MM.1S (cell line): ENCODE measurements at regions not wholly inside any gene's neighbourhood (a gene's known extent, or its start where the extent isn't known, plus 50 kb on each side); places are given as distances from the start of the nearest gene placed in this dataset.

Experiments used
- DNase-seq: peaks from one replicate; pipeline ENCODE4 v3.0.0-alpha.2; 2015
- H2AFZ ChIP-seq: fragments of 300-600 bp; sonication (generic); 2 replicates; pipeline ENCODE4 v1.6.0; 2016; ENCODE audit warnings: antibody characterized with exemption, low read length
- H3F3A ChIP-seq: fragments of 300-600 bp; sonication (generic); 2 replicates; pipeline ENCODE4 v1.6.1; 2016; ENCODE audit warnings: mild to moderate bottlenecking, antibody characterized with exemption, low read length, moderate library complexity, mixed read lengths; ENCODE audit not compliant: insufficient read depth
- H3K27ac ChIP-seq: fragments of 300-600 bp; sonication (generic); 2 replicates; pipeline ENCODE4 v1.5.1; 2016; ENCODE audit warnings: mild to moderate bottlenecking, low read length
- H3K27me3 ChIP-seq: fragments of 300-600 bp; sonication (generic); replicated peaks from 2 replicates; pipeline ENCODE4 v1.6.0; 2016; ENCODE audit warnings: low read length; ENCODE audit not compliant: insufficient read depth
- H3K36me3 ChIP-seq: fragments of 300-600 bp; sonication (generic); replicated peaks from 2 replicates; pipeline ENCODE4 v1.6.1; 2016; ENCODE audit warnings: mild to moderate bottlenecking, low read length, mixed read lengths; ENCODE audit not compliant: insufficient read depth
- H3K4me1 ChIP-seq: fragments of 300-600 bp; sonication (generic); 2 replicates; pipeline ENCODE4 v1.6.1; 2016; ENCODE audit warnings: low read length, mixed read lengths
- H3K4me2 ChIP-seq: fragments of 300-600 bp; sonication (generic); 2 replicates; pipeline ENCODE4 v1.6.0; 2016; ENCODE audit warnings: low read depth, low read length
- H3K4me3 ChIP-seq: fragments of 300-600 bp; sonication (generic); 2 replicates; pipeline ENCODE4 v1.5.1; 2016; ENCODE audit warnings: low read length, mixed read lengths
- H3K79me2 ChIP-seq: fragments of 300-600 bp; sonication (generic); 2 replicates; pipeline ENCODE4 v1.6.1; 2016; ENCODE audit warnings: mixed run types, low read length, mixed read lengths
- H3K9ac ChIP-seq: fragments of 300-600 bp; sonication (generic); 2 replicates; pipeline ENCODE4 v1.6.1; 2016; ENCODE audit warnings: low read length, mixed read lengths
- H3K9me2 ChIP-seq: fragments of 300-600 bp; sonication (generic); replicated peaks from 2 replicates; pipeline ENCODE4 v1.6.1; 2016; ENCODE audit warnings: mild to moderate bottlenecking, low read length, mixed read lengths; ENCODE audit not compliant: insufficient read depth
- H3K9me3 ChIP-seq: fragments of 300-600 bp; sonication (generic); replicated peaks from 2 replicates; pipeline ENCODE4 v1.6.1; 2016; ENCODE audit warnings: mild to moderate bottlenecking, low read length, mixed read lengths; ENCODE audit not compliant: insufficient read depth
- H4K20me1 ChIP-seq: fragments of 300-600 bp; sonication (generic); 2 replicates; pipeline ENCODE4 v1.6.1; 2016; ENCODE audit warnings: mild to moderate bottlenecking, low read length, moderate library complexity, mixed read lengths; ENCODE audit not compliant: insufficient read depth
- EZH2 ChIP-seq: fragments of 300-600 bp; sonication (generic); optimal IDR thresholded peaks from 2 replicates; pipeline ENCODE3; 2017; ENCODE audit warnings: low read depth, mild to moderate bottlenecking, antibody characterized with exemption, low read length, mixed read lengths
- EZH2phosphoT487 ChIP-seq: fragments of 300-600 bp; sonication (generic); IDR thresholded peaks from 2 replicates; pipeline ENCODE4 v1.6.1; 2018; ENCODE audit warnings: antibody characterized with exemption, low read length
- TF ChIP-seq, protein P1 (sequence below): fragments of 300-600 bp; sonication (generic); IDR thresholded peaks from 2 replicates; pipeline ENCODE4 v1.5.1; 2016; ENCODE audit warnings: antibody characterized with exemption, low read length, mixed read lengths

DNA sequence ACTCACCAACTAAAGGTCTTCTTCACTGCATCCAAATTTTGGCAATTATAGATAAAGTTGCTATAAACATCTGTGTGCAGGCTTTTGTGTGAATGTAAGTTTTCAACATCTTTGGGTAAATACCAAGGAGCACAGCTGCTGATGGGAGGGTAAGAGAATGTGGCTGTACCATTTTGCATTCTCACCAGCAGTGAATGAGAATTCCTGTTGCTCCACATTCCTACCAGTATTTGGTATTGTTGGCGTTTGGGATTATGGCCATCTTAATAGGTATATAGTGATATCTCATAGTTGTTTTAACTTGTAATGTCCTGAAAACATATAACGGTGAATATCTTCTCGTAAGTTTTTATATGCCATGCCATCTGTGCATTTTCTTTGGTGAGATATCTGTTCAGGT, 69.3 kb downstream of the ILRUN start:
- Histone ChIP-seq H2AFZ (no peak overlapping the region), H3K36me3 (no peaks in the 10 kb centered on the region), H3K27me3 (no peaks in the 10 kb centered on the region), H3K9ac (no peak overlapping the region), H3K9me3 (no peaks in the 10 kb centered on the region), H3K4me3 (no peak overlapping the region), H3F3A (no peaks in the 10 kb centered on the region), H4K20me1 (no peaks in the 10 kb centered on the region), H3K79me2 (0 out of 2 replicates have a peak, but pooled peaks cover 4% of the 10 kb centered on the region), H3K9me2 (no peaks in the 10 kb centered on the region), H3K4me1 (no peaks in the 10 kb centered on the region), H3K4me2 (no peak overlapping the region), H3K27ac (no peak overlapping the region)
- no peak for DNase-seq
- TF ChIP-seq EZH2phosphoT487 (no peak), EZH2 (no peak)
- TF ChIP-seq, protein P1, sequence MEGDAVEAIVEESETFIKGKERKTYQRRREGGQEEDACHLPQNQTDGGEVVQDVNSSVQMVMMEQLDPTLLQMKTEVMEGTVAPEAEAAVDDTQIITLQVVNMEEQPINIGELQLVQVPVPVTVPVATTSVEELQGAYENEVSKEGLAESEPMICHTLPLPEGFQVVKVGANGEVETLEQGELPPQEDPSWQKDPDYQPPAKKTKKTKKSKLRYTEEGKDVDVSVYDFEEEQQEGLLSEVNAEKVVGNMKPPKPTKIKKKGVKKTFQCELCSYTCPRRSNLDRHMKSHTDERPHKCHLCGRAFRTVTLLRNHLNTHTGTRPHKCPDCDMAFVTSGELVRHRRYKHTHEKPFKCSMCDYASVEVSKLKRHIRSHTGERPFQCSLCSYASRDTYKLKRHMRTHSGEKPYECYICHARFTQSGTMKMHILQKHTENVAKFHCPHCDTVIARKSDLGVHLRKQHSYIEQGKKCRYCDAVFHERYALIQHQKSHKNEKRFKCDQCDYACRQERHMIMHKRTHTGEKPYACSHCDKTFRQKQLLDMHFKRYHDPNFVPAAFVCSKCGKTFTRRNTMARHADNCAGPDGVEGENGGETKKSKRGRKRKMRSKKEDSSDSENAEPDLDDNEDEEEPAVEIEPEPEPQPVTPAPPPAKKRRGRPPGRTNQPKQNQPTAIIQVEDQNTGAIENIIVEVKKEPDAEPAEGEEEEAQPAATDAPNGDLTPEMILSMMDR: no peak

DNA sequence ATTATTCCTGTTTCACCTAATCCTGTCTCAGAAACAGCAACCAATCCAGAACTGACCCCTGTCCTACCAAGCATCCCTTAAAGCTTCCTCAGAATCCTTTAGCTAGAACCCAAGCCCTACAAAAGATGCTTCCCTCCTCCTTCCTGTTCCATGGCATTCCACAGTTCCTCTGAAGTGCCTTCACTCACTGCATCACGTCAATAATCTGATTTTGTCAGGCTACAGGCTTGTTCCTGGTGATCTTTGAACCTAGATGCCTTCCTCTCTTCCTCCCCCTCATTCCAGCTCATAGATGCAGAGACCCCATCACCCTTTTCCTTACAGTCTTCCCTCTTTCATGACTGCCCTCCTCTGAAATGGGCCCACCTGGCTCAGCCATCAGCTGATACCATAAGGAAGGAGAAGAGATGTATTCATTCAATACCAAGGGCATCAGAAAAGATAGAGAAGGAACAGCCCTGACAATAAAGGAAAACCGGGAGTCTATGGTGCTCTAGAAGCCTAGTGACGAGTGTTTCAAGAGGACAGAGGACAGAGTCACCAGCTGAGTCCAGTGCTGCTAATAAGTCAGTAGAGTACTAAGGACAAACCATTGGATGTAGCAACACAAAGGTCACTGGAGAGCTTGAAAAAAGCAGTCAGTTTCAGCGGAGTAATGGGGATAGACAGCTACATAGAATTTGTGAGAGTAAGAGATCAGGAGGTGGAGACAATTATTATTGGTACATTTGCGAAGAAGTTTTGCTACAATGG, 62.5 kb upstream of the SPDEF start:
- no peak overlapping the region for H3K4me3 ChIP-seq
- no peak overlapping the region for H2AFZ ChIP-seq
- TF ChIP-seq, protein P1: no peak
- no peak for TF ChIP-seq EZH2phosphoT487
- no peak for TF ChIP-seq EZH2
- peaks cover 29% of the 10 kb centered on the region for H3K79me2 ChIP-seq
- H3K36me3 ChIP-seq: no peaks in the 10 kb centered on the region
- no peak overlapping the region for H3K4me2 ChIP-seq
- no peak overlapping the region for H3K27ac ChIP-seq
- H3K27me3 ChIP-seq: no peaks in the 10 kb centered on the region
- H3K9ac ChIP-seq: no peak overlapping the region
- H3K9me3 ChIP-seq: no peaks in the 10 kb centered on the region
- no peaks in the 10 kb centered on the region for H3F3A ChIP-seq
- no peak for DNase-seq
- H4K20me1 ChIP-seq: no peaks in the 10 kb centered on the region
- no peaks in the 10 kb centered on the region for H3K9me2 ChIP-seq
- no peaks in the 10 kb centered on the region for H3K4me1 ChIP-seq

DNA sequence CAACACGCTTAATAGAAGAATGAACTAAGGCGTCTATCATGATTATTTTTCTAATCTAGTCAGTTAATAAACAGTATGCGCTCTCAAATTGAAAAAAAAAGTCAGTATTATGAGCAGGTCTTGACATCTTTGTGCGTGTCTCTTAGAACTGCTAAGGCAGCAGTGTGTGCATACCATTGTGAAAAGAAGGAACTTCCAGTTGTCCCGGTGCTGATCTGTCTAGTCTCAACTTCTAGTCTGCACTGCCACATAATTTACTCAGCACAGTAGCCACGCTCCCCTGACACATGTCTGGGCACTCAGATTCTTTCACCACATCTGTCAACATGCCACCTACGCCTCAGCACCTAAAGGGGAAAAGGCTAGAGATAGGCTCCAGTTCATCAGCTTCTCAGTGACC, 61.1 kb upstream of the SPDEF start:
- Histone ChIP-seq H3K27me3 (no peaks in the 10 kb centered on the region), H3K9me3 (no peaks in the 10 kb centered on the region), H4K20me1 (no peaks in the 10 kb centered on the region), H3K9ac (no peak overlapping the region), H2AFZ (no peak overlapping the region), H3K4me1 (no peaks in the 10 kb centered on the region), H3K4me3 (no peak overlapping the region), H3K4me2 (no peak overlapping the region), H3K9me2 (no peaks in the 10 kb centered on the region), H3K79me2 (peaks cover 31% of the 10 kb centered on the region), H3K36me3 (no peaks in the 10 kb centered on the region), H3F3A (no peaks in the 10 kb centered on the region), H3K27ac (no peak overlapping the region)
- TF ChIP-seq EZH2phosphoT487 (no peak), EZH2 (no peak)
- TF ChIP-seq, protein P1: no peak
- no peak for DNase-seq
